Prostate gland (tissue), 2 donors: ENCODE measurements at regions not wholly inside any gene's neighbourhood (a gene's known extent, or its start where the extent isn't known, plus 50 kb on each side); places are given as distances from the start of the nearest gene placed in this dataset.

Experiments used
- DNase-seq: peaks from one replicate; pipeline ENCODE4 v3.0.0-alpha.2; 2019; ENCODE audit warnings: low spot score
- H3K27ac ChIP-seq, 2 donors: fragments of 200-600 bp; sonication (generic); 2 replicates each; pipeline ENCODE4 v1.5.1; 2017 to 2019
- H3K27me3 ChIP-seq: fragments of 200-600 bp; sonication (generic); replicated peaks from 2 replicates; pipeline ENCODE4 v1.5.1; 2019; ENCODE audit not compliant: insufficient read depth
- H3K36me3 ChIP-seq, 2 donors: fragments of 200-600 bp; sonication (generic); 1 replicate in 1 of 2; 2 replicates in 1 of 2; pipeline versions ENCODE4 v1.5.1 to v1.8.1; 2017 to 2019
- H3K4me1 ChIP-seq: fragments of 200-600 bp; sonication (generic); replicated peaks from 2 replicates; pipeline ENCODE4 v1.5.1; 2019
- H3K4me3 ChIP-seq, 2 donors: fragments of 200-600 bp; sonication (generic); 2 replicates each; pipeline ENCODE4 v1.5.1; 2017 to 2019
- H3K9me3 ChIP-seq: fragments of 200-600 bp; sonication (generic); 2 replicates; pipeline ENCODE4 v1.5.1; 2017
- POLR2A ChIP-seq: fragments of 450-650 bp; IDR thresholded peaks from one replicate; pipeline ENCODE4 v1.6.1; 2016; ENCODE audit warnings: antibody characterized with exemption, mild to moderate bottlenecking
- POLR2AphosphoS5 ChIP-seq: sonication (generic); formaldehyde crosslinking; IDR thresholded peaks from one replicate; pipeline ENCODE4 v1.6.1; 2017; ENCODE audit warnings: antibody characterized with exemption
- WGBS: methylation state at CpG from one replicate; pipeline ENCODE4 v1.1.5; 2018; 5-methylcytosine and 5-hydroxymethylcytosine counted together
- intact Hi-C: fragments of 100-400 bp; cut with DNase I; formaldehyde crosslinking; loops from one replicate; pipeline ENCODE4 v1.14.2; 2022
- TF ChIP-seq, protein P1 (sequence below), 4 experiments: fragments of 200-600 bp in 2 of 4; fragments of 450-650 bp in 2 of 4; sonication (generic) in 2 of 4; IDR thresholded peaks; 1 replicate in 3 of 4; 2 replicates in 1 of 4; pipeline ENCODE4 v1.5.1; 2016 to 2019; ENCODE audit warnings: antibody characterized with exemption in 4 of 4, mild to moderate bottlenecking in 2 of 4, moderate library complexity in 2 of 4

DNA sequence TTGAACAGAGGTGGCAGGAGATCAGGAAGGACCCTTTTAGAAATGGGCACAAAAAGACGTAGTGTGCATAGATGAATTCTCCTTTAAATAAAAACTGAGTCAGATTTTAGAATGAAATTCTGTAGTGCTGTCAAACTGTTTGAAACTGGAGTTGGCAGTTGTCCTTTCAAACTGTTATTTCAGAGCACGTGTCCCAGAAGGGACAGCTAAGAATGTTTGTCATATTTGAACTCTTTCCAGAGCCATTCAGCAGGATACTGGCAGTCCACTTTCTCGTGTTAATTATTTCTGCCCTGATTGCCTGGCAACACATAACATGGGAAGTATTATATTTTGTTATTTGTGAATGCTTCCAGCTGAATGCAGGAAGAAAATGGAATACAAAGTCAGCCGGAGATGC, 212.3 kb upstream of the DPYD start:
- H3K36me3 ChIP-seq = no peaks in the 10 kb centered on the region
- intact Hi-C loops = no loop called here
- 60% methylated on average over 4 of the region's 4 CpGs for WGBS

DNA sequence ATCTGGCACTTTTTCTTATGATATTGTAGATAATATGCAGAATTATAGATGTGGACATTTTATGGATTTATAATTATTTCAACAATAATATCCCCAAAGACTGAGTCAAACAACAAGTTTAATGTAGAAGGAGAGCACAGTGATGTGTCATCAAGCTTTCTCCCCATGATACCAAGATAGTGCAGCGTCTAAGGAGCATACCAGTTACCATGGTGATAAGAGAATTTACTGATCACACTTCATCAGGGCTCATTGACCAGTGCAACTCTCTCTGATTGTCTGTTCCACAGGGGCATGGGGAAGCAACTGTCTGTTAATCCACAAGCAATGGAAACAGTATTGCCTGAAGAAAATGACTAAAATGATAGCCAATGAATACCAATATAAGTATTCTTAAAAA, 209.6 kb upstream of the DPYD start:
- Histone ChIP-seq H3K4me1 (no peaks in the 10 kb centered on the region), H3K9me3 (no peaks in the 10 kb centered on the region), H3K4me3 (no peak overlapping the region), H3K27me3 (no peaks in the 10 kb centered on the region), H3K27ac (no peak overlapping the region), H3K36me3 (no peaks in the 10 kb centered on the region)
- WGBS = 71% methylated on average over 1 of the region's 1 CpG
- intact Hi-C loops = no loop called here
- TF ChIP-seq, protein P1, sequence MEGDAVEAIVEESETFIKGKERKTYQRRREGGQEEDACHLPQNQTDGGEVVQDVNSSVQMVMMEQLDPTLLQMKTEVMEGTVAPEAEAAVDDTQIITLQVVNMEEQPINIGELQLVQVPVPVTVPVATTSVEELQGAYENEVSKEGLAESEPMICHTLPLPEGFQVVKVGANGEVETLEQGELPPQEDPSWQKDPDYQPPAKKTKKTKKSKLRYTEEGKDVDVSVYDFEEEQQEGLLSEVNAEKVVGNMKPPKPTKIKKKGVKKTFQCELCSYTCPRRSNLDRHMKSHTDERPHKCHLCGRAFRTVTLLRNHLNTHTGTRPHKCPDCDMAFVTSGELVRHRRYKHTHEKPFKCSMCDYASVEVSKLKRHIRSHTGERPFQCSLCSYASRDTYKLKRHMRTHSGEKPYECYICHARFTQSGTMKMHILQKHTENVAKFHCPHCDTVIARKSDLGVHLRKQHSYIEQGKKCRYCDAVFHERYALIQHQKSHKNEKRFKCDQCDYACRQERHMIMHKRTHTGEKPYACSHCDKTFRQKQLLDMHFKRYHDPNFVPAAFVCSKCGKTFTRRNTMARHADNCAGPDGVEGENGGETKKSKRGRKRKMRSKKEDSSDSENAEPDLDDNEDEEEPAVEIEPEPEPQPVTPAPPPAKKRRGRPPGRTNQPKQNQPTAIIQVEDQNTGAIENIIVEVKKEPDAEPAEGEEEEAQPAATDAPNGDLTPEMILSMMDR (IDR thresholded peaks at IDR 0.05) = no peak
- TF ChIP-seq POLR2A = no peak
- no peak for TF ChIP-seq POLR2AphosphoS5
- no peak for DNase-seq

More for the DNA sequence above, 212.3 kb upstream of the DPYD start:
- DNase-seq = no peak
- Histone ChIP-seq H3K27ac (no peak overlapping the region), H3K9me3 (no peaks in the 10 kb centered on the region), H3K4me3 (no peak overlapping the region), H3K4me1 (no peaks in the 10 kb centered on the region), H3K27me3 (no peaks in the 10 kb centered on the region)
- TF ChIP-seq, protein P1 (IDR thresholded peaks at IDR 0.05) = no peak
- no peak for TF ChIP-seq POLR2A
- TF ChIP-seq POLR2AphosphoS5 = no peak

DNA sequence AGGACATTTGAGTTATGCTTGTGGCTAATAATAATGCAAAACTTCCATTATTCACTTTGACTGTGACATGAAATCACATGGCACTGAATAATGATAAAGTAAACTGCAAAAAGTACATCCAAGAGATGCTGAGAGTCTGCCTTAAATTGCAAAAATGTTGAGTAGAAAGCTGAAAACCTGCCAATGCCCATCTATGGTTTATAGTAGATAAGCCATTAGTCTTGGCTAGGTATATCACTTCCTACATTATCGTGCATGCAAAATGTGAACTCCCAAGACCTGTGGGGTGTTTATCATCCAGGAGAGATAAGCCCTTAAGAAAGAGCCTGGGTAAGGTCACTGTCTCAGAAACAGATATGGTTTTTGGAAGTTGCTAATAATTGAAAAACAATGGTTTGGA, 208.7 kb upstream of the DPYD start:
- intact Hi-C loops = no loop called here
- WGBS = 62% methylated on average over 1 of the region's 1 CpG
- Histone ChIP-seq H3K27me3 (no peaks in the 10 kb centered on the region), H3K36me3 (no peaks in the 10 kb centered on the region), H3K4me3 (no peak overlapping the region), H3K9me3 (no peaks in the 10 kb centered on the region), H3K4me1 (no peaks in the 10 kb centered on the region), H3K27ac (no peak overlapping the region)
- TF ChIP-seq, protein P1 (IDR thresholded peaks at IDR 0.05) = no peak
- no peak for TF ChIP-seq POLR2AphosphoS5
- TF ChIP-seq POLR2A = no peak
- DNase-seq = no peak

DNA sequence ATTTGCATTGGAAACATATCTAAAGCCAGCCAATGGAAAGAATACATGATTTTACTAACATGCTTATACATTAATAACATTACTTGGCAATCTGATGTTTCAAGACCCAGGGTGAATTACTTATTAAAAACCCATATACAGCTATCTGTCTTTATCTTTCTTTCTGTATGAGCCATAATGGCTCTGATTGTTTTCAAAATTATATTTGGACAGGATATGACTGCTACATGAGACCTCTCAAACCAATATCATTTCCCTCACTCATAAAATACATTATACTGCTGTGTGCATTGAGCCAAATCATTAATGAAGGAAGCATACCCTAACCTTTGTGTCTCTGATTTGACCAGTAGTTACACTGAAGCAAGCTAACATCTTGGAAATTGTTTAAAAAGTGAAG, 205.9 kb upstream of the DPYD start:
- H3K27ac ChIP-seq = no peak overlapping the region
- H3K9me3 ChIP-seq = no peaks in the 10 kb centered on the region
- H3K4me1 ChIP-seq = no peaks in the 10 kb centered on the region
- H3K27me3 ChIP-seq = no peaks in the 10 kb centered on the region
- H3K36me3 ChIP-seq = no peaks in the 10 kb centered on the region
- TF ChIP-seq POLR2A (no peak), POLR2AphosphoS5 (no peak)
- TF ChIP-seq, protein P1 (IDR thresholded peaks at IDR 0.05) = no peak
- intact Hi-C loops = no loop called here
- H3K4me3 ChIP-seq = no peak overlapping the region
- DNase-seq = no peak

DNA sequence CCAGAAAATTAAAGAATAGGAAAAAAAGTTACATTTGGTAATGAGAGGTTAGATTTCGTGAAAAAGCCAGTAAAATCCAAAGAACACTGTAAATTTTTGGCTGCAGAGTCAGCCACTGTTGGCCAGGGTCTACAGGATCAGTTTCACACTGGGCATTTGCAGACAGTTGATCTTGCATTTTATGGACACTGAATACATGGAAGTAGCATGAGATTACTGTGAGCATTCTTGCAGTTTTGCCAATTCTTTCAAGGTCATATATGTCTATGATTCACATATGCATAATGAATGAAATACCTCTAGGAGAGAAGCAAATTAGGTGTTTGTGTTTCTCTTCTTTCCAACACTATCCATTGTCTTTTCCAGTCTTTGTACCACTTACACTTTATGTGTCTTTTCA, 200.8 kb upstream of the DPYD start:
- no peak for DNase-seq
- WGBS = 0% methylated on average over 1 of the region's 1 CpG
- H3K36me3 ChIP-seq = no peaks in the 10 kb centered on the region
- intact Hi-C loops = no loop called here
- no peaks in the 10 kb centered on the region for H3K27me3 ChIP-seq
- no peak overlapping the region for H3K27ac ChIP-seq
- no peaks in the 10 kb centered on the region for H3K9me3 ChIP-seq
- TF ChIP-seq POLR2AphosphoS5 (no peak), POLR2A (no peak)
- TF ChIP-seq, protein P1 (IDR thresholded peaks at IDR 0.05) = no peak
- H3K4me1 ChIP-seq = no peaks in the 10 kb centered on the region
- H3K4me3 ChIP-seq = no peak overlapping the region
